Astrocyte (in vitro differentiated cells and primary cell): ENCODE measurements at regions not wholly inside any gene's neighbourhood (a gene's known extent, or its start where the extent isn't known, plus 50 kb on each side); places are given as distances from the start of the nearest gene placed in this dataset.
"Not testable (repeated sequence)": the region's sequence is repeated elsewhere in the genome, so short reads cannot be mapped to it uniquely, and the experiment has no call there.

Experiments
- DNase-seq: peaks from one replicate; pipeline ENCODE4 v3.0.0-alpha.2; 2010; ENCODE audit warnings: low read depth
- FAIRE-seq: peaks from 2 replicates; lab custom pipeline; 2011; peaks lifted over from hg19 to GRCh38; lab: Jason Lieb, UNC
- H2AFZ ChIP-seq: 2 replicates; pipeline ENCODE4 v1.6.0; 2012; ENCODE audit warnings: low read depth, low read length, inconsistent platforms
- H3K27ac ChIP-seq: 2 replicates; pipeline ENCODE4 v1.5.1; 2011; ENCODE audit warnings: low read depth, low read length, inconsistent platforms
- H3K27me3 ChIP-seq: 2 replicates; pipeline ENCODE4 v1.6.0; 2011; ENCODE audit warnings: low read length, inconsistent platforms; ENCODE audit not compliant: insufficient read depth
- H3K36me3 ChIP-seq: 2 replicates; pipeline ENCODE4 v1.5.1; 2011; ENCODE audit warnings: low read length, inconsistent platforms; ENCODE audit not compliant: insufficient read depth
- H3K4me1 ChIP-seq: 2 replicates; pipeline ENCODE4 v1.5.1; 2011; ENCODE audit warnings: low read length, inconsistent platforms; ENCODE audit not compliant: insufficient read depth
- H3K4me2 ChIP-seq: 2 replicates; pipeline ENCODE4 v1.6.0; 2012; ENCODE audit warnings: low read length, inconsistent platforms
- H3K4me3 ChIP-seq: 2 replicates; pipeline ENCODE4 v1.5.1; 2011; ENCODE audit warnings: low read depth, mild to moderate bottlenecking, low read length, inconsistent platforms; ENCODE audit not compliant: insufficient read depth
- H3K79me2 ChIP-seq: 2 replicates; pipeline ENCODE4 v1.6.0; 2012; ENCODE audit warnings: mild to moderate bottlenecking, low read length, inconsistent platforms; ENCODE audit not compliant: insufficient read depth
- H3K9ac ChIP-seq: 2 replicates; pipeline ENCODE4 v1.6.0; 2012; ENCODE audit warnings: mild to moderate bottlenecking, low read length, inconsistent platforms
- H3K9me3 ChIP-seq: 2 replicates; pipeline ENCODE4 v1.5.1; 2012; ENCODE audit warnings: low read depth, mild to moderate bottlenecking, low read length, inconsistent platforms; ENCODE audit not compliant: insufficient read depth
- H4K20me1 ChIP-seq: 2 replicates; pipeline ENCODE4 v1.6.0; 2012; ENCODE audit warnings: low read length, inconsistent platforms; ENCODE audit not compliant: insufficient read depth
- H3K27ac Mint-ChIP-seq: one replicate; pipeline ENCODE4 v1.8.0; 2021; ENCODE audit warnings: mild to moderate bottlenecking, mixed read lengths; ENCODE audit not compliant: unreplicated experiment
- H3K27me3 Mint-ChIP-seq: one replicate; pipeline ENCODE4 v1.8.0; 2021; ENCODE audit warnings: low read depth, mixed read lengths; ENCODE audit not compliant: unreplicated experiment
- H3K36me3 Mint-ChIP-seq: one replicate; pipeline ENCODE4 v1.8.0; 2021; ENCODE audit warnings: low read depth, mixed read lengths; ENCODE audit not compliant: unreplicated experiment
- H3K4me1 Mint-ChIP-seq: one replicate; pipeline ENCODE4 v1.8.0; 2021; ENCODE audit warnings: low read depth, mixed read lengths; ENCODE audit not compliant: unreplicated experiment
- H3K4me3 Mint-ChIP-seq: one replicate; pipeline ENCODE4 v1.8.0; 2021; ENCODE audit warnings: mild to moderate bottlenecking, moderate library complexity, mixed read lengths; ENCODE audit not compliant: unreplicated experiment
- H3K9me3 Mint-ChIP-seq: one replicate; pipeline ENCODE4 v1.8.0; 2021; ENCODE audit warnings: mild to moderate bottlenecking, mixed read lengths; ENCODE audit not compliant: unreplicated experiment
- EZH2 ChIP-seq: IDR thresholded peaks from 2 replicates; pipeline ENCODE4 v1.6.1; 2012; ENCODE audit warnings: mild to moderate bottlenecking, low read length, inconsistent platforms; ENCODE audit not compliant: insufficient read depth
- TF ChIP-seq, protein P1 (sequence below): IDR thresholded peaks from 2 replicates; pipeline ENCODE4 v1.5.1; 2011; ENCODE audit warnings: low read depth, mild to moderate bottlenecking, inconsistent platforms, low read length, moderate library complexity; ENCODE audit not compliant: insufficient read depth

GRCh38 chr2:13332060-13332459 lies 615.3 kb downstream of the TRIB2 start:
- Mint-ChIP-seq H3K27me3 (no peaks in the 10 kb centered on the region), H3K4me1 (no peaks in the 10 kb centered on the region), H3K27ac (no peak overlapping the region), H3K9me3 (no peaks in the 10 kb centered on the region), H3K36me3 (no peaks in the 10 kb centered on the region), H3K4me3 (no peak overlapping the region)
- Histone ChIP-seq H3K9ac (no peak overlapping the region), H3K4me3 (no peak overlapping the region), H3K9me3 (no peaks in the 10 kb centered on the region), H3K36me3 (no peaks in the 10 kb centered on the region), H3K4me1 (no peaks in the 10 kb centered on the region), H2AFZ (no peak overlapping the region), H3K4me2 (no peak overlapping the region), H3K27ac (no peak overlapping the region), H4K20me1 (no peaks in the 10 kb centered on the region), H3K27me3 (no peaks in the 10 kb centered on the region), H3K79me2 (no peaks in the 10 kb centered on the region)
- DNase-seq (no peak), FAIRE-seq (no peak)
- no peak for TF ChIP-seq EZH2
- TF ChIP-seq, protein P1, sequence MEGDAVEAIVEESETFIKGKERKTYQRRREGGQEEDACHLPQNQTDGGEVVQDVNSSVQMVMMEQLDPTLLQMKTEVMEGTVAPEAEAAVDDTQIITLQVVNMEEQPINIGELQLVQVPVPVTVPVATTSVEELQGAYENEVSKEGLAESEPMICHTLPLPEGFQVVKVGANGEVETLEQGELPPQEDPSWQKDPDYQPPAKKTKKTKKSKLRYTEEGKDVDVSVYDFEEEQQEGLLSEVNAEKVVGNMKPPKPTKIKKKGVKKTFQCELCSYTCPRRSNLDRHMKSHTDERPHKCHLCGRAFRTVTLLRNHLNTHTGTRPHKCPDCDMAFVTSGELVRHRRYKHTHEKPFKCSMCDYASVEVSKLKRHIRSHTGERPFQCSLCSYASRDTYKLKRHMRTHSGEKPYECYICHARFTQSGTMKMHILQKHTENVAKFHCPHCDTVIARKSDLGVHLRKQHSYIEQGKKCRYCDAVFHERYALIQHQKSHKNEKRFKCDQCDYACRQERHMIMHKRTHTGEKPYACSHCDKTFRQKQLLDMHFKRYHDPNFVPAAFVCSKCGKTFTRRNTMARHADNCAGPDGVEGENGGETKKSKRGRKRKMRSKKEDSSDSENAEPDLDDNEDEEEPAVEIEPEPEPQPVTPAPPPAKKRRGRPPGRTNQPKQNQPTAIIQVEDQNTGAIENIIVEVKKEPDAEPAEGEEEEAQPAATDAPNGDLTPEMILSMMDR, result no peak

- not testable (repeated sequence) for H3K79me2 ChIP-seq, H3K9me3 Mint-ChIP-seq, H3K36me3 Mint-ChIP-seq, FAIRE-seq, H3K4me2 ChIP-seq, DNase-seq, H2AFZ ChIP-seq, H3K9ac ChIP-seq, H3K4me1 Mint-ChIP-seq, H3K27ac ChIP-seq, H3K4me3 ChIP-seq, H3K27me3 Mint-ChIP-seq, H3K27me3 ChIP-seq, H4K20me1 ChIP-seq, H3K4me1 ChIP-seq, H3K36me3 ChIP-seq, H3K27ac Mint-ChIP-seq, H3K4me3 Mint-ChIP-seq, H3K9me3 ChIP-seq
Observed at GRCh38 chr2:13334071-13334470, 617.3 kb downstream of the TRIB2 start.

- Histone ChIP-seq H3K4me2 (no peak overlapping the region), H3K9me3 (no peaks in the 10 kb centered on the region), H3K27ac (no peak overlapping the region), H3K36me3 (no peaks in the 10 kb centered on the region), H3K4me1 (no peaks in the 10 kb centered on the region), H3K4me3 (no peak overlapping the region), H3K27me3 (no peaks in the 10 kb centered on the region), H2AFZ (no peak overlapping the region), H3K9ac (no peak overlapping the region), H4K20me1 (no peaks in the 10 kb centered on the region), H3K79me2 (no peaks in the 10 kb centered on the region)
- DNase-seq (no peak), FAIRE-seq (no peak)
- H3K27me3 Mint-ChIP-seq, result no peaks in the 10 kb centered on the region
- H3K9me3 Mint-ChIP-seq, result no peaks in the 10 kb centered on the region
- no peak overlapping the region for H3K4me3 Mint-ChIP-seq
- no peaks in the 10 kb centered on the region for H3K36me3 Mint-ChIP-seq
- TF ChIP-seq, protein P1, result no peak
- no peak for TF ChIP-seq EZH2
- H3K4me1 Mint-ChIP-seq, result no peaks in the 10 kb centered on the region
- H3K27ac Mint-ChIP-seq, result no peak overlapping the region
Observed at GRCh38 chr2:13334545-13334944, 617.8 kb downstream of the TRIB2 start.
